ENCODE measurements at regions not wholly inside any gene's neighbourhood (a gene's known extent, or its start where the extent isn't known, plus 50 kb on each side); places are given as distances from the start of the nearest gene placed in this dataset.
A peak's percentile ranks its signal among the peaks of the same experiment; 100 is the strongest.

GRCh38 chr20:59518881-59519706, 85.2 kb upstream of the PHACTR3 start:
- FAIRE-seq (no peak), DNase-seq (peak in 4 of 5 donors; percentile 62 to 77 (median 67))
- H3K4me1 ChIP-seq (ENCODE audit: control insufficient read depth in 2 of 3, insufficient read depth in 2 of 3, low read depth in 1 of 3, low read length in 3 of 3): no peaks in the 10 kb centered on the region
- no peak overlapping the region for H3K27ac ChIP-seq (ENCODE audit: low read depth in 2 of 2, low read length in 2 of 2)
- no peaks in the 10 kb centered on the region for H3K36me3 ChIP-seq (ENCODE audit: control insufficient read depth in 2 of 3, insufficient read depth in 3 of 3, low read length in 3 of 3)
- no peak overlapping the region for H3K4me3 ChIP-seq (ENCODE audit: low read length in 3 of 3)
- intact Hi-C loops (cut with DNase I): no loop called here
- H3K9ac ChIP-seq (ENCODE audit: low read length in 3 of 3): no peak overlapping the region
- peaks cover 4% of the 10 kb centered on the region for H3K27me3 ChIP-seq (ENCODE audit: control insufficient read depth, insufficient read depth, low read length)
- no peaks in the 10 kb centered on the region for H3K9me3 ChIP-seq (ENCODE audit: control insufficient read depth in 2 of 3, insufficient read depth in 1 of 3, low read length in 3 of 3)
- TF ChIP-seq CTCF (IDR thresholded peaks at IDR 0.05; ENCODE audit: borderline replicate concordance, extremely low read depth, insufficient read depth): peak; percentile 78

GRCh38 chr20:59519707-59520014, 84.7 kb upstream of the PHACTR3 start:
- no peaks in the 10 kb centered on the region for H3K36me3 ChIP-seq (ENCODE audit: control insufficient read depth in 2 of 3, insufficient read depth in 3 of 3, low read length in 3 of 3)
- no peak for TF ChIP-seq CTCF (IDR thresholded peaks at IDR 0.05; ENCODE audit: borderline replicate concordance, extremely low read depth, insufficient read depth)
- H3K27ac ChIP-seq (ENCODE audit: low read depth in 2 of 2, low read length in 2 of 2): no peak overlapping the region
- DNase-seq (no peak), FAIRE-seq (no peak)
- no peaks in the 10 kb centered on the region for H3K4me1 ChIP-seq (ENCODE audit: control insufficient read depth in 2 of 3, insufficient read depth in 2 of 3, low read depth in 1 of 3, low read length in 3 of 3)
- peaks cover 6% of the 10 kb centered on the region for H3K27me3 ChIP-seq (ENCODE audit: control insufficient read depth, insufficient read depth, low read length)
- intact Hi-C loops (cut with DNase I): no loop called here
- H3K9ac ChIP-seq (ENCODE audit: low read length in 3 of 3): no peak overlapping the region
- no peaks in the 10 kb centered on the region for H3K9me3 ChIP-seq (ENCODE audit: control insufficient read depth in 2 of 3, insufficient read depth in 1 of 3, low read length in 3 of 3)
- H3K4me3 ChIP-seq (ENCODE audit: low read length in 3 of 3): no peak overlapping the region

GRCh38 chr20:59520814-59521213, 83.5 kb upstream of the PHACTR3 start:
- FAIRE-seq: no peak
- intact Hi-C loops (cut with DNase I): no loop called here
- no peak for DNase-seq
- no peak for TF ChIP-seq CTCF (IDR thresholded peaks at IDR 0.05; ENCODE audit: borderline replicate concordance, extremely low read depth, insufficient read depth)
- H3K27me3 ChIP-seq (ENCODE audit: control insufficient read depth, insufficient read depth, low read length): peaks cover 6% of the 10 kb centered on the region
- no peaks in the 10 kb centered on the region for H3K4me1 ChIP-seq (ENCODE audit: control insufficient read depth in 2 of 3, insufficient read depth in 2 of 3, low read depth in 1 of 3, low read length in 3 of 3)
- H3K9me3 ChIP-seq (ENCODE audit: control insufficient read depth in 2 of 3, insufficient read depth in 1 of 3, low read length in 3 of 3): no peaks in the 10 kb centered on the region
- H3K36me3 ChIP-seq (ENCODE audit: control insufficient read depth in 2 of 3, insufficient read depth in 3 of 3, low read length in 3 of 3): no peaks in the 10 kb centered on the region
- H3K4me3 ChIP-seq (ENCODE audit: low read length in 3 of 3): no peak overlapping the region
- H3K9ac ChIP-seq (ENCODE audit: low read length in 3 of 3): no peak overlapping the region
- H3K27ac ChIP-seq (ENCODE audit: low read depth in 2 of 2, low read length in 2 of 2): no peak overlapping the region
